Endothelial cell of umbilical vein (primary cell): ENCODE measurements at regions not wholly inside any gene's neighbourhood (a gene's known extent, or its start where the extent isn't known, plus 50 kb on each side); places are given as distances from the start of the nearest gene placed in this dataset.

Experiments
- BruUV-seq: library from RNA; stranded (reverse); fragments of 400-500 nt; replicated peaks from 2 replicates; lab custom pipeline; 2021; lab: Mats Ljungman, UMichigan
- CTCF ChIA-PET: fragments of 300-600, 350-600 bp; sonication (Branson Sonifier 250); formaldehyde crosslinking; loops from one replicate; lab custom pipeline; 2021; ENCODE audit warnings: antibody characterized with exemption, inconsistent platforms; lab: Charles Lee
- POLR2A ChIA-PET: fragments of 300-600, 350-600 bp; sonication (Branson Sonifier 250); formaldehyde crosslinking; loops from one replicate; lab custom pipeline; 2021; ENCODE audit warnings: antibody characterized with exemption, inconsistent platforms; lab: Charles Lee
- DNase-seq: peaks from one replicate; pipeline ENCODE4 v3.0.0-alpha.2; 2011; ENCODE audit warnings: low read depth, low spot score
- FAIRE-seq: peaks from 2 replicates; lab custom pipeline; 2011; peaks lifted over from hg19 to GRCh38; lab: Jason Lieb, UNC
- H2AFZ ChIP-seq: 2 replicates; pipeline ENCODE4 v1.6.0; 2012; ENCODE audit warnings: low read depth, low read length, control low read depth, inconsistent platforms
- H3K27ac ChIP-seq: 2 replicates; pipeline ENCODE4 v1.5.1; 2011; ENCODE audit warnings: low read depth, mild to moderate bottlenecking, control low read depth, low read length, moderate library complexity; ENCODE audit not compliant: insufficient read depth
- H3K27me3 ChIP-seq, 2 experiments: 2 replicates each; pipeline versions ENCODE4 v1.6.0 to v1.6.1; 2011; ENCODE audit warnings: low read length in 2 of 2, mixed read lengths in 1 of 2; ENCODE audit not compliant: control insufficient read depth in 2 of 2, insufficient read depth in 2 of 2
- H3K36me3 ChIP-seq, 2 experiments: 2 replicates in 1 of 2; 3 replicates in 1 of 2; pipeline ENCODE4 v1.5.1; 2011; ENCODE audit warnings: low read length in 2 of 2, mild to moderate bottlenecking in 1 of 2, moderate library complexity in 1 of 2; ENCODE audit not compliant: control insufficient read depth in 2 of 2, insufficient read depth in 2 of 2; ENCODE audit errors: extremely low read depth in 1 of 2
- H3K4me1 ChIP-seq: 3 replicates; pipeline ENCODE4 v1.5.1; 2011; ENCODE audit warnings: mild to moderate bottlenecking, low read length; ENCODE audit not compliant: control insufficient read depth, insufficient read depth; ENCODE audit errors: extremely low read depth
- H3K4me2 ChIP-seq: 2 replicates; pipeline ENCODE4 v1.6.1; 2011; ENCODE audit warnings: low read length, control low read depth, mixed read lengths; ENCODE audit not compliant: insufficient read depth
- H3K4me3 ChIP-seq, 3 experiments: fragments of 200-600 bp in 1 of 3; sonication (generic), shearing (Covaris generic) in 1 of 3; replicated peaks in 1 of 3; 2 replicates each; pipeline ENCODE4 v1.5.1; 2011 to 2016; ENCODE audit warnings: control low read depth in 3 of 3, low read length in 3 of 3, mild to moderate bottlenecking in 2 of 3, inconsistent platforms in 1 of 3, low read depth in 1 of 3, moderate library complexity in 1 of 3; ENCODE audit not compliant: insufficient read depth in 1 of 3
- H3K79me2 ChIP-seq: 2 replicates; pipeline ENCODE4 v1.6.0; 2012; ENCODE audit warnings: low read length, inconsistent platforms; ENCODE audit not compliant: control insufficient read depth, insufficient read depth
- H3K9ac ChIP-seq: replicated peaks from 2 replicates; pipeline ENCODE3; 2011; ENCODE audit warnings: low read length, control low read depth; ENCODE audit not compliant: insufficient read depth; ENCODE audit errors: extremely low read depth
- H3K9me1 ChIP-seq: replicated peaks from 3 replicates; pipeline ENCODE4 v1.6.0; 2011; ENCODE audit warnings: mild to moderate bottlenecking, low read length; ENCODE audit not compliant: control insufficient read depth, insufficient read depth; ENCODE audit errors: extremely low read depth
- H3K9me3 ChIP-seq: replicated peaks from 2 replicates; pipeline ENCODE4 v1.5.1; 2012; ENCODE audit warnings: low read length, inconsistent platforms; ENCODE audit not compliant: control insufficient read depth, insufficient read depth
- H4K20me1 ChIP-seq: replicated peaks from 2 replicates; pipeline ENCODE3; 2011; ENCODE audit warnings: mild to moderate bottlenecking, low read length; ENCODE audit not compliant: control insufficient read depth, insufficient read depth; ENCODE audit errors: extremely low read depth
- EZH2 ChIP-seq: IDR thresholded peaks from 2 replicates; pipeline ENCODE4 v1.6.1; 2012; ENCODE audit warnings: borderline replicate concordance, low read depth, mild to moderate bottlenecking, moderate library complexity, low read length, inconsistent platforms; ENCODE audit not compliant: severe bottlenecking
- FOS ChIP-seq: IDR thresholded peaks from 2 replicates; pipeline ENCODE4 v1.6.1; 2011; ENCODE audit warnings: mild to moderate bottlenecking, low read length, moderate library complexity, borderline replicate concordance; ENCODE audit not compliant: insufficient read depth
- GATA2 ChIP-seq: IDR thresholded peaks from 2 replicates; pipeline ENCODE4 v1.7.0; 2011; ENCODE audit warnings: low read depth, mild to moderate bottlenecking, moderate library complexity, mixed read lengths, low read length; ENCODE audit not compliant: insufficient read length, insufficient read depth
- JUN ChIP-seq: IDR thresholded peaks from 2 replicates; pipeline ENCODE4 v1.6.1; 2011; ENCODE audit warnings: borderline replicate concordance, low read depth; ENCODE audit not compliant: insufficient read length, insufficient read depth
- MAX ChIP-seq: IDR thresholded peaks from 2 replicates; pipeline ENCODE4 v1.6.1; 2011; ENCODE audit not compliant: insufficient read depth, insufficient read length
- MYC ChIP-seq: IDR thresholded peaks from one replicate; pipeline ENCODE4 v1.6.1; 2011; ENCODE audit warnings: mild to moderate bottlenecking, low read depth, low read length
- POLR2A ChIP-seq: IDR thresholded peaks from 2 replicates; pipeline ENCODE4 v1.6.1; 2012; ENCODE audit warnings: low read depth, mild to moderate bottlenecking, control low read depth, low read length
- POLR2AphosphoS5 ChIP-seq: IDR thresholded peaks from 2 replicates; pipeline ENCODE4 v1.6.1; 2012; ENCODE audit warnings: low read depth, mild to moderate bottlenecking, control low read depth, low read length, moderate library complexity; ENCODE audit not compliant: insufficient read depth
- dilution Hi-C: fragments of 300-500 bp; cut with MboI; formaldehyde crosslinking; loops from one replicate; pipeline ENCODE4 v1.15.0; 2019; ENCODE audit warnings: low sequenced_read_pairs; ENCODE audit not compliant: extremely low pct_ligation_motif_present
- intact Hi-C: fragments of 100-400 bp; cut with micrococcal nuclease; formaldehyde crosslinking; loops from one replicate; pipeline ENCODE4 v1.10.0; 2022
- TF ChIP-seq, protein P1 (sequence below), 2 donors: IDR thresholded peaks; 1 replicate in 1 of 2; 2 replicates in 1 of 2; pipeline ENCODE4 v1.5.1; 2011; ENCODE audit warnings: low read length in 2 of 2, mild to moderate bottlenecking in 2 of 2, moderate library complexity in 2 of 2, control low read depth in 1 of 2, inconsistent platforms in 1 of 2, low read depth in 1 of 2; ENCODE audit not compliant: insufficient read depth in 1 of 2; ENCODE audit errors: extremely low read depth in 1 of 2

DNA sequence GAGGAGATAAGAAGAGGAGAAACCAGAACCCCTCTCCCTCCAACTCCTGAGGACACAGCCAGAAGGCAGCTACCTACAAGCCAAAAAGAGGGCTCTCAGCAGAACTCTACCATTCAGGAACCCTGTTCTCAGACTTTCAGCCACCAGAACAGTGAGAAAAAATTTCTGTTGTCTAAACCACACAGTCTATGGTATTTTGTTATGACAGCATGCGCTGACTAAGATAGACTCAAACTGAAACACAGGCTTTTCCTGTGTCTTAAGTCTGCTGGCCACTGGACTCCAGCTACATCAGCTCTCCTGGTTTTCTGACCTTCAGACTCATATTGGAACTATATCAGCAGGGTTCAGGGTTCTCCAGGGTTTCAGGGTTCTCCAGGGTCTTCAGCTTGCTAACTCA, 126.5 kb upstream of the TNFSF4 start:
- TF ChIP-seq, protein P1, sequence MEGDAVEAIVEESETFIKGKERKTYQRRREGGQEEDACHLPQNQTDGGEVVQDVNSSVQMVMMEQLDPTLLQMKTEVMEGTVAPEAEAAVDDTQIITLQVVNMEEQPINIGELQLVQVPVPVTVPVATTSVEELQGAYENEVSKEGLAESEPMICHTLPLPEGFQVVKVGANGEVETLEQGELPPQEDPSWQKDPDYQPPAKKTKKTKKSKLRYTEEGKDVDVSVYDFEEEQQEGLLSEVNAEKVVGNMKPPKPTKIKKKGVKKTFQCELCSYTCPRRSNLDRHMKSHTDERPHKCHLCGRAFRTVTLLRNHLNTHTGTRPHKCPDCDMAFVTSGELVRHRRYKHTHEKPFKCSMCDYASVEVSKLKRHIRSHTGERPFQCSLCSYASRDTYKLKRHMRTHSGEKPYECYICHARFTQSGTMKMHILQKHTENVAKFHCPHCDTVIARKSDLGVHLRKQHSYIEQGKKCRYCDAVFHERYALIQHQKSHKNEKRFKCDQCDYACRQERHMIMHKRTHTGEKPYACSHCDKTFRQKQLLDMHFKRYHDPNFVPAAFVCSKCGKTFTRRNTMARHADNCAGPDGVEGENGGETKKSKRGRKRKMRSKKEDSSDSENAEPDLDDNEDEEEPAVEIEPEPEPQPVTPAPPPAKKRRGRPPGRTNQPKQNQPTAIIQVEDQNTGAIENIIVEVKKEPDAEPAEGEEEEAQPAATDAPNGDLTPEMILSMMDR (IDR thresholded peaks at IDR 0.05; ENCODE audit: extremely low read depth in 1 of 2, insufficient read depth in 1 of 2, low read depth in 1 of 2, low read length in 2 of 2), result no peak
- TF ChIP-seq POLR2AphosphoS5, result no peak
- TF ChIP-seq EZH2, result no peak
- TF ChIP-seq GATA2, result no peak
- no peak for TF ChIP-seq MAX
- TF ChIP-seq MYC, result no peak
- TF ChIP-seq FOS, result no peak
- no peak for TF ChIP-seq JUN
- no peak for TF ChIP-seq POLR2A
- Histone ChIP-seq H3K9me3 (no peaks in the 10 kb centered on the region), H2AFZ (no peak overlapping the region), H3K79me2 (no peaks in the 10 kb centered on the region), H3K9ac (no peak overlapping the region), H3K27ac (no peak overlapping the region), H3K27me3 (no peaks in the 10 kb centered on the region), H3K4me3 (no peak overlapping the region), H4K20me1 (no peaks in the 10 kb centered on the region), H3K4me1 (peaks cover 15% of the 10 kb centered on the region), H3K4me2 (no peak overlapping the region), H3K9me1 (no peaks in the 10 kb centered on the region), H3K36me3 (no peaks in the 10 kb centered on the region)
- ChIA-PET POLR2A (no interaction called here), CTCF (no interaction called here)
- BruUV-seq, result no TSS peak
- dilution Hi-C loops, result no loop called here
- DNase-seq, result no peak
- no peak for FAIRE-seq
- intact Hi-C loops, result no loop called here
